GM21529 (cell line): ENCODE measurements at regions not wholly inside any gene's neighbourhood (a gene's known extent, or its start where the extent isn't known, plus 50 kb on each side); places are given as distances from the start of the nearest gene placed in this dataset.
A peak's percentile ranks its signal among the peaks of the same experiment; 100 is the strongest.

Experiments used
- ATAC-seq: cut with Tn5 transposase; IDR thresholded peaks from one replicate; pipeline ENCODE4 v1.9.1; 2021; ENCODE audit not compliant: unreplicated experiment

DNA sequence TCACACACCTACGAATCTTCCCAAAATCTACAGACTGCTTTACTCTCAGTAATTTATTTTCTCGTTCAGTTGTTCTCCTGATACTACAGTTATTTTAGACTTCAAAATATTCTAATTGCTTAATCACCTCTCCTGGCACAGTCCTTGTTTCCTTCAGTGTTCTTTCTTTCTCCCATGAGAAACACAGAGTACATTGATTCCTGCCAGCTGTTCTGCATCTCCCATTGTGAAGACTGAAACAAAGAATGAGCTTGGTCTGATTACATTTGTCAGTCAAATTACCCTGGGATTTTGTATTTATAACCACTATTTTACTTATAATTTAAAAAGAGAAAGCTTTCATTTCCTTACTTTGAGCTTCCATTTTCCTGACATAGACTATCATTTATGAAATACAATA, 63.9 kb upstream of the TANK start:
- no peak for ATAC-seq

DNA sequence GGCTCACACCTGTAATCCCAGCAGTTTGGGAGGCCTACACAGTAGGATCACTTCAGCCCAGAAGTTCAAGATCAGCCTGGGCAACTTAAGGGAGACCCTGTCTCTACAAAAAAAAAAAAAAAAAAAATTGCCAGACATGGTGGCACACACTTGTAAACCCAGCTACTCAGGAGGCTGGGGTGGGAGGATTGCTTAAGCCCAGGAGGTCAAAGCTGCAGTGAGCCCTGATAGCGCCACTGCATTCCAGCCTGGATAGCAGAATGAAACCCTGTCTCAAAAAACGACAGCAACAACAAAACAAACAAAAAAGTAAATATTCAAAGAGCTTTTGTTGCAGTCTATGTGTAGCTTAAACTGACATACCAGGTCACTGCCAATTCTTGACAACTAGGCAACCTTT, 63.1 kb upstream of the TANK start:
- ATAC-seq, result no peak

- ATAC-seq, result no peak
Observed at GRCh38 chr2:161100211-161100895, 59.9 kb upstream of the TANK start.

- ATAC-seq, result no peak
Observed at GRCh38 chr2:161101406-161101805, 58.8 kb upstream of the TANK start.

GRCh38 chr2:161102770-161103450, 57.3 kb upstream of the TANK start:
- ATAC-seq, result no peak

DNA sequence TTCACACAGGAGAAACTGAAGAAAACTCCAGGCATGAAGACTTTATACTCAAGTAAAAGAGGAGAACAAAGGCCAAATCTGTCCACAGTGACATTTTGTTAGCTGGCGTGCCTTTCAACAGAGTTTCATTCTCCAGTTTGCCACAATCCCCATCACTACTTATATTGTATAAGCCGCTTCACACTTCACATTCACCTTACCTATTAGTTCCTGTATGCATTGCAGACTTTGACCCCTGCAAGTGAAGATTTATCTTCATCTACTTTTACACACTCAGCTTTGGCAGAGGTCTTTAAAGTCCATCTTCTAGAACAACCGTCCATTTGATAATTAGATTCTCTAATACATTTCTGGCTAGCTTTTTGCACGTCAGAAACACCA, 56.8 kb upstream of the TANK start:
- ATAC-seq, result no peak

DNA sequence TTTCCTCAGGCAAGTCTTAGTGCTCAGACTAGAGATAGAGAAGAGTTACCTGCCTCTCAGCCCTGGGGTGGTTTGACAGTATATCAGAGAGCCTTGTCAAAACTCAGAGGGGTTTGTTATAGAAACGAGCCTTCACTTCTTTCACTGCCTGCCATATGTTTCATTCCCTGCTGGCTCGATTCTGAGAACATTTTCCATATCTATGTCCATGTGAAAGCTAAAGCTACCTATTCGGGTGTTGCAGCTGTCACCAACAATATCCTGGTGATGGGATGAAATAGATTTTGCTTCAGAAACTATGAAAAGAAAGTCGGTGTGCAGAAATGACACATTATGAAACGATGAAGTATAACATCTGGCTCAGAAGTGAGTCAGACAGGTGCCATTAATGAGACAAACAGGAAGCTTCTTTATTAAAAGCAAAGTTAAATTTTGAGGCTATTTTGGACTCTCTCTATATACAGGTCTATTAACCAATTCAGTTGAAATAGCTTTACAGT, 56.1 kb upstream of the TANK start:
- ATAC-seq, result peak; percentile 94

DNA sequence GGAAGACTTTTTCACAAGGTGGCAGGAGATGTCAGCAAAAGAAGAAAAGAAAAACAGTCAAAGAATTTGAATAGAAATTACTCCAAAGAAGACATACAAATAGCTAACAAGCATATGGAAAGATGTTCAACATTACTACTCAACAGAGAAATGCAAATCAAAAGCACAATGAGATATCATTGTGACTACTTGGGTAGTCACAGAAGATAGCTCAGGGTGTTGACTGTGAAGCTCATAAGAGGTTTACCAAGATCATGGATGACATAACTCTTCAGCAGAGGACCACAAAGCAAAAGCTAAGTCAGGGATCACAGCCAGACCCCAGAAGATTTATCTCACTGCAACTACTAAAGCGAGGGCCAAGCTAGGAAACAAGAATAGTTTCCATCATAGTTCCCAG, 53.0 kb upstream of the TANK start:
- no peak for ATAC-seq
